ENCODE measurements at regions not wholly inside any gene's neighbourhood (a gene's known extent, or its start where the extent isn't known, plus 50 kb on each side); places are given as distances from the start of the nearest gene placed in this dataset.

DNA sequence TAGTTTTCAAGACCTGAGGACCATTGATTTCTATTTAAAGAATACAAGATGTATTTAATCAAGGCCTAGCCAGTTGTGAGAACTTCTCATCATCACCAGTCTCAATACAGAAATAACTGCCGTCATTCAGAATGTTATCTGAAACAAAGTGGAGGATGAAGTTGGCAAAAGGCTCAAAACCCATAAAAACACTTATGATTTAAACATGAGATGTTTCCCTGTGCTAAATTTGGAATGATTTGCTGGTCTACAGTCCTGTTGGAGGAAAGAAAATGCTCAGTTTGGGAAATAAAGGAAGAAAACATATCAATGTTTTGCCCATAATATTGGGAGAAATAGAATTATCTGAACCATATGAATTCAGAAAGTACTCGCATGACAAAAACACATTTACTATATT, 192.2 kb downstream of the ADGRA3 start:
- Mint-ChIP-seq H3K4me1 (ENCODE audit: low read depth, unreplicated experiment) (no peaks in the 10 kb centered on the region), H3K9me3 (ENCODE audit: unreplicated experiment) (no peaks in the 10 kb centered on the region), H3K36me3 (ENCODE audit: low read depth, unreplicated experiment) (no peaks in the 10 kb centered on the region), H3K4me3 (ENCODE audit: unreplicated experiment) (no peak overlapping the region), H3K27ac (ENCODE audit: unreplicated experiment) (no peak overlapping the region), H3K27me3 (ENCODE audit: low read depth, unreplicated experiment) (no peaks in the 10 kb centered on the region)
- DNase-seq (ENCODE audit: low read depth) (no peak), FAIRE-seq (no peak)
- Histone ChIP-seq H3K4me3 (ENCODE audit: insufficient read depth, low read depth, low read length) (no peak overlapping the region), H3K36me3 (ENCODE audit: insufficient read depth, low read length) (no peaks in the 10 kb centered on the region), H3K9me3 (ENCODE audit: insufficient read depth, low read depth, low read length) (no peaks in the 10 kb centered on the region), H3K4me2 (ENCODE audit: low read length) (no peak overlapping the region), H3K4me1 (ENCODE audit: insufficient read depth, low read length) (no peaks in the 10 kb centered on the region), H2AFZ (ENCODE audit: low read depth, low read length) (no peak overlapping the region), H3K79me2 (ENCODE audit: insufficient read depth, low read length) (no peaks in the 10 kb centered on the region), H3K27ac (ENCODE audit: low read depth, low read length) (no peak overlapping the region), H4K20me1 (ENCODE audit: insufficient read depth, low read length) (no peaks in the 10 kb centered on the region), H3K27me3 (ENCODE audit: insufficient read depth, low read length) (no peaks in the 10 kb centered on the region), H3K9ac (ENCODE audit: low read length) (no peak overlapping the region)
- TF ChIP-seq, protein P1, sequence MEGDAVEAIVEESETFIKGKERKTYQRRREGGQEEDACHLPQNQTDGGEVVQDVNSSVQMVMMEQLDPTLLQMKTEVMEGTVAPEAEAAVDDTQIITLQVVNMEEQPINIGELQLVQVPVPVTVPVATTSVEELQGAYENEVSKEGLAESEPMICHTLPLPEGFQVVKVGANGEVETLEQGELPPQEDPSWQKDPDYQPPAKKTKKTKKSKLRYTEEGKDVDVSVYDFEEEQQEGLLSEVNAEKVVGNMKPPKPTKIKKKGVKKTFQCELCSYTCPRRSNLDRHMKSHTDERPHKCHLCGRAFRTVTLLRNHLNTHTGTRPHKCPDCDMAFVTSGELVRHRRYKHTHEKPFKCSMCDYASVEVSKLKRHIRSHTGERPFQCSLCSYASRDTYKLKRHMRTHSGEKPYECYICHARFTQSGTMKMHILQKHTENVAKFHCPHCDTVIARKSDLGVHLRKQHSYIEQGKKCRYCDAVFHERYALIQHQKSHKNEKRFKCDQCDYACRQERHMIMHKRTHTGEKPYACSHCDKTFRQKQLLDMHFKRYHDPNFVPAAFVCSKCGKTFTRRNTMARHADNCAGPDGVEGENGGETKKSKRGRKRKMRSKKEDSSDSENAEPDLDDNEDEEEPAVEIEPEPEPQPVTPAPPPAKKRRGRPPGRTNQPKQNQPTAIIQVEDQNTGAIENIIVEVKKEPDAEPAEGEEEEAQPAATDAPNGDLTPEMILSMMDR (IDR thresholded peaks at IDR 0.05; ENCODE audit: insufficient read depth, low read depth, low read length), result no peak
- no peak for TF ChIP-seq EZH2 (IDR thresholded peaks at IDR 0.05; ENCODE audit: insufficient read depth, low read length)

DNA sequence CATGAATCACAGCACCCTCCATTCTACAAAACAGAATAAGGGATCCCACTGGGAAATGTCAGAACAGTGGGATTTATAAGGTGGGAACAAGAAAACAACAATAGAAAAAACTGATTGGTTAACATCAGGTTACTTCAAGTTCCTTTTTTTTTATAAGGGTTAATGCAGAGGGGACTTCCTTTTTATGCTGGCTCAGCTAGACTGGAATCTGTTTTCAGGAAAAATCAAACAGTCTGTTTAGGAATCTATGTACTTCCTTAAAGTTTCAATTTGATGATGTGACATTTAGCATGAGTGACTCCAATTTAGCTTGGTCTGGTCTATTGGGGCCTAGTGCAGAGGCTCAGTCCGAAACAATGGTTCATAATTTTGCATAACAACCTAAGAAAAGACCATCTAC, 192.9 kb downstream of the ADGRA3 start:
- DNase-seq (ENCODE audit: low read depth), result no peak

DNA sequence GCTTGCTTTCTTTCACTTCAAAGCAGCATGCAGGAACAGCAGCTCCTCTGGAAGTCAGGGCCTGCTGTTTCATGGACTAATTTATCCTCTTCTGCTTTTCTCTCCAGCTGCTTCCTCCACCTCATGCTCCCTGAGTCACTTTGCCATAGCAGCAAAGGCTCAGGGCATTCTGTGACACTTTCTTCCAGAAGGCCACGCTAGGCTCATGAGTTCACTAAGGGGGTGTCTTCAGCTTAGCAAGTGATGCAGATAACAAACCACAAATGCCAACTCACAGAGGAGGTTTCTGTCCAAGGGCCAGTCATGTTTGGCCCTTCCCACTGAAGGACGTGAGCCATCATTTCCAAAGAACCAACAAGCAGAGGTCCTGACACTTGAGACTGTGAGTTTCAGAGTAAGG, 200.2 kb downstream of the ADGRA3 start:
- Mint-ChIP-seq H3K27ac (ENCODE audit: unreplicated experiment) (no peak overlapping the region), H3K27me3 (ENCODE audit: low read depth, unreplicated experiment) (no peaks in the 10 kb centered on the region), H3K4me3 (ENCODE audit: unreplicated experiment) (no peak overlapping the region), H3K9me3 (ENCODE audit: unreplicated experiment) (peaks cover 1% of the 10 kb centered on the region), H3K4me1 (ENCODE audit: low read depth, unreplicated experiment) (peaks cover 8% of the 10 kb centered on the region), H3K36me3 (ENCODE audit: low read depth, unreplicated experiment) (no peaks in the 10 kb centered on the region)
- TF ChIP-seq, protein P1 (IDR thresholded peaks at IDR 0.05; ENCODE audit: insufficient read depth, low read depth, low read length), result no peak
- TF ChIP-seq EZH2 (IDR thresholded peaks at IDR 0.05; ENCODE audit: insufficient read depth, low read length), result no peak
- Histone ChIP-seq H4K20me1 (ENCODE audit: insufficient read depth, low read length) (no peaks in the 10 kb centered on the region), H3K9ac (ENCODE audit: low read length) (no peak overlapping the region), H3K9me3 (ENCODE audit: insufficient read depth, low read depth, low read length) (no peaks in the 10 kb centered on the region), H3K36me3 (ENCODE audit: insufficient read depth, low read length) (no peaks in the 10 kb centered on the region), H3K4me1 (ENCODE audit: insufficient read depth, low read length) (no peaks in the 10 kb centered on the region), H3K27me3 (ENCODE audit: insufficient read depth, low read length) (no peaks in the 10 kb centered on the region), H3K4me2 (ENCODE audit: low read length) (no peak overlapping the region), H2AFZ (ENCODE audit: low read depth, low read length) (no peak overlapping the region), H3K27ac (ENCODE audit: low read depth, low read length) (no peak overlapping the region), H3K79me2 (ENCODE audit: insufficient read depth, low read length) (no peaks in the 10 kb centered on the region), H3K4me3 (ENCODE audit: insufficient read depth, low read depth, low read length) (no peak overlapping the region)
- DNase-seq (ENCODE audit: low read depth), result peak; percentile 8
- no peak for FAIRE-seq

More for the DNA sequence above, 192.9 kb downstream of the ADGRA3 start:
- no peaks in the 10 kb centered on the region for H3K27me3 ChIP-seq (ENCODE audit: insufficient read depth, low read length)
- TF ChIP-seq EZH2 (IDR thresholded peaks at IDR 0.05; ENCODE audit: insufficient read depth, low read length), result no peak
- TF ChIP-seq, protein P1 (IDR thresholded peaks at IDR 0.05; ENCODE audit: insufficient read depth, low read depth, low read length), result no peak
- H4K20me1 ChIP-seq (ENCODE audit: insufficient read depth, low read length), result no peaks in the 10 kb centered on the region
- no peak overlapping the region for H3K27ac ChIP-seq (ENCODE audit: low read depth, low read length)
- H3K27ac Mint-ChIP-seq (ENCODE audit: unreplicated experiment), result no peak overlapping the region
- no peaks in the 10 kb centered on the region for H3K9me3 ChIP-seq (ENCODE audit: insufficient read depth, low read depth, low read length)
- H3K4me1 ChIP-seq (ENCODE audit: insufficient read depth, low read length), result no peaks in the 10 kb centered on the region
- no peak overlapping the region for H3K9ac ChIP-seq (ENCODE audit: low read length)
- no peak overlapping the region for H2AFZ ChIP-seq (ENCODE audit: low read depth, low read length)
- H3K4me3 Mint-ChIP-seq (ENCODE audit: unreplicated experiment), result no peak overlapping the region
- no peaks in the 10 kb centered on the region for H3K27me3 Mint-ChIP-seq (ENCODE audit: low read depth, unreplicated experiment)
- no peaks in the 10 kb centered on the region for H3K9me3 Mint-ChIP-seq (ENCODE audit: unreplicated experiment)
- FAIRE-seq, result no peak
- no peak overlapping the region for H3K4me3 ChIP-seq (ENCODE audit: insufficient read depth, low read depth, low read length)
- H3K4me2 ChIP-seq (ENCODE audit: low read length), result no peak overlapping the region
- no peaks in the 10 kb centered on the region for H3K4me1 Mint-ChIP-seq (ENCODE audit: low read depth, unreplicated experiment)
- no peaks in the 10 kb centered on the region for H3K79me2 ChIP-seq (ENCODE audit: insufficient read depth, low read length)
- H3K36me3 Mint-ChIP-seq (ENCODE audit: low read depth, unreplicated experiment), result no peaks in the 10 kb centered on the region
- no peaks in the 10 kb centered on the region for H3K36me3 ChIP-seq (ENCODE audit: insufficient read depth, low read length)

Data from astrocyte (in vitro differentiated cells and primary cell).